DOHH2 (cell line): ENCODE measurements at regions not wholly inside any gene's neighbourhood (a gene's known extent, or its start where the extent isn't known, plus 50 kb on each side); places are given as distances from the start of the nearest gene placed in this dataset.

Experiments used
- EZH2phosphoT487 ChIP-seq: fragments of 200-600 bp; sonication (generic); IDR thresholded peaks from 2 replicates; pipeline ENCODE4 v1.6.1; 2017; ENCODE audit warnings: borderline replicate concordance, mild to moderate bottlenecking, antibody characterized with exemption, low read length, moderate library complexity, mixed read lengths
- TF ChIP-seq, protein P1 (sequence below): fragments of 200-600 bp; sonication (generic); IDR thresholded peaks from one replicate; pipeline ENCODE4 v1.5.1; 2014; ENCODE audit warnings: antibody characterized with exemption, mild to moderate bottlenecking, low read depth, low read length; ENCODE audit not compliant: poor library complexity, severe bottlenecking

DNA sequence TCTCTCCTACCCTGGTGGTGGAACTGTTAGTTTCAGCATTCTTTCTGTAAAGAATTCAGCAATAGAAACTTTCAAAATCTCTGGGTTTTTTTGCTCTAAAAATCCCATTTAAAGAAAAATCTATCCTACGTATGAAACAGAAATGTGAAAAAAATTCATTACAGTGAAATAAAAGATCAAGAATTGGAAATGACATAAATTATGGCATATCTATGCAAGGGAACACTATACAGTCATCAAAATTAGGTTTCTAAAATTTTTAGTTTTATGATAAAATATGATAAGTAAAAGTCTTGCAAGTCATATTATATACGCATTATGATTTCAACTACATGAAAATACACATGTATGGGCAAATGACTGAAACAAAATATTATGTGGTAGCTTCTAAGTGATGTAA lies 342.6 kb downstream of the CETN3 start:
- TF ChIP-seq, protein P1, sequence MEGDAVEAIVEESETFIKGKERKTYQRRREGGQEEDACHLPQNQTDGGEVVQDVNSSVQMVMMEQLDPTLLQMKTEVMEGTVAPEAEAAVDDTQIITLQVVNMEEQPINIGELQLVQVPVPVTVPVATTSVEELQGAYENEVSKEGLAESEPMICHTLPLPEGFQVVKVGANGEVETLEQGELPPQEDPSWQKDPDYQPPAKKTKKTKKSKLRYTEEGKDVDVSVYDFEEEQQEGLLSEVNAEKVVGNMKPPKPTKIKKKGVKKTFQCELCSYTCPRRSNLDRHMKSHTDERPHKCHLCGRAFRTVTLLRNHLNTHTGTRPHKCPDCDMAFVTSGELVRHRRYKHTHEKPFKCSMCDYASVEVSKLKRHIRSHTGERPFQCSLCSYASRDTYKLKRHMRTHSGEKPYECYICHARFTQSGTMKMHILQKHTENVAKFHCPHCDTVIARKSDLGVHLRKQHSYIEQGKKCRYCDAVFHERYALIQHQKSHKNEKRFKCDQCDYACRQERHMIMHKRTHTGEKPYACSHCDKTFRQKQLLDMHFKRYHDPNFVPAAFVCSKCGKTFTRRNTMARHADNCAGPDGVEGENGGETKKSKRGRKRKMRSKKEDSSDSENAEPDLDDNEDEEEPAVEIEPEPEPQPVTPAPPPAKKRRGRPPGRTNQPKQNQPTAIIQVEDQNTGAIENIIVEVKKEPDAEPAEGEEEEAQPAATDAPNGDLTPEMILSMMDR = no peak
- no peak for TF ChIP-seq EZH2phosphoT487
